Gastrocnemius medialis (tissue), 4 donors: ENCODE measurements at regions not wholly inside any gene's neighbourhood (a gene's known extent, or its start where the extent isn't known, plus 50 kb on each side); places are given as distances from the start of the nearest gene placed in this dataset.
"Not testable (repeated sequence)": the region's sequence is repeated elsewhere in the genome, so short reads cannot be mapped to it uniquely, and the experiment has no call there.

Experiments used
- ATAC-seq, 2 donors: fragments of 150-250 bp; one replicate each; pipeline ENCODE4 v1.9.1; 2016
- DNase-seq, 2 donors: peaks; one replicate each; pipeline ENCODE4 v3.0.0-alpha.2; 2019
- H3K27ac ChIP-seq, 4 donors: fragments of 200-600 bp; sonication (generic); 1 replicate in 1 of 4; 2 replicates in 3 of 4; pipeline ENCODE4 v1.5.1; 2016 to 2018; ENCODE audit warnings: mild to moderate bottlenecking in 2 of 4, moderate library complexity in 1 of 4
- H3K27me3 ChIP-seq, 3 donors: fragments of 200-600 bp; sonication (generic) in 2 of 3; 1 replicate in 1 of 3; 2 replicates in 2 of 3; pipeline versions ENCODE4 v1.5.1 to v1.6.0; 2016 to 2019; ENCODE audit warnings: mild to moderate bottlenecking in 1 of 3, moderate library complexity in 1 of 3
- H3K36me3 ChIP-seq, 2 donors: fragments of 200-600 bp; sonication (generic) in 1 of 2; one replicate each; pipeline ENCODE4 v1.5.1; 2017 to 2018
- H3K4me1 ChIP-seq, 2 donors: fragments of 200-600 bp; sonication (generic) in 1 of 2; one replicate each; pipeline ENCODE4 v1.5.1; 2016 to 2017; ENCODE audit warnings: mild to moderate bottlenecking in 2 of 2
- H3K4me3 ChIP-seq, 4 donors: fragments of 200-600 bp; sonication (generic) in 3 of 4; 1 replicate in 1 of 4; 2 replicates in 3 of 4; pipeline ENCODE4 v1.5.1; 2016 to 2019; ENCODE audit warnings: mild to moderate bottlenecking in 2 of 4
- H3K9me3 ChIP-seq, 3 donors: fragments of 200-600 bp; sonication (generic) in 2 of 3; 1 replicate in 1 of 3; 2 replicates in 2 of 3; pipeline ENCODE4 v1.5.1; 2016 to 2019
- POLR2A ChIP-seq, 2 donors: fragments of 450-650 bp; IDR thresholded peaks; one replicate each; pipeline ENCODE4 v1.6.1; 2017; ENCODE audit warnings: antibody characterized with exemption in 2 of 2, mild to moderate bottlenecking in 2 of 2, moderate library complexity in 2 of 2
- in situ Hi-C, 4 donors: fragments of 200-750 bp; cut with MboI; loops; one replicate each; pipeline versions ENCODE4 v1.15.0 to v1.8.0; 2017; ENCODE audit warnings: low sequenced_read_pairs in 4 of 4
- intact Hi-C: fragments of 100-400 bp; cut with DNase I; formaldehyde crosslinking; loops from one replicate; pipeline ENCODE4 v1.15.1; 2023; ENCODE audit warnings: low total_unique reads
- TF ChIP-seq, protein P1 (sequence below), 5 experiments: fragments of 450-650 bp in 3 of 5; fragments of 200-600 bp in 2 of 5; sonication (generic) in 2 of 5; IDR thresholded peaks in 4 of 5; conservative IDR thresholded peaks in 1 of 5; 1 replicate in 4 of 5; 2 replicates in 1 of 5; pipeline ENCODE4 v1.5.1; 2016 to 2019; ENCODE audit warnings: antibody characterized with exemption in 5 of 5, mild to moderate bottlenecking in 3 of 5, moderate library complexity in 3 of 5

DNA sequence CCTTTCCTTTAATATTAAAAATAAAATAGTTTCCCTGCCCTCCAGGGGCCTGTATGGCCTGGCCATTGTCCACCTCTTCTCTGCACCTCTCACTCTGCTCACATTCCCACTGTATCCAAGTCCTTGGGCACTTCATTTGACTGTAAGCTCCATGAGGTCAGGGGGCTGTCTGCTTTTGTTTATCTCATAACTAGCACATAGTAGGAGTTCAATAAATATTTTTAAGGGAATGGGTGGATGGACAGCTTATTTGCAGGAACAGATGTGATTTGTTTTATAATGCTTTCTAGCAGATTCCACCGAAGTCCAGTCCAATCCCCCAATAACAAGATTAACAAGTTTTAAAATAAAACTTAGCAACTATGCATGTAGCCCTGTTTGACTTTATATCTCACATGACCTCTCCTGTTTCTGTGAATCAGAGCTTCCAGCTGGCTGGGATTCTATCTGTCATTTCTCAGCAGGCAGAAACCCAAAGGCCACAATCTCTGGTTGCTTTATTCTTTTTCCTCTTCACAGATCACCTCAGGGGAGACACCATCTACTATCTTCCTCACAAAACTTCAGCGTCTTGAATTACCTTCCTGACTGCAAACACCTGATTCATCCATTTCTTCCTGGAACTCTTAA is 123.0 kb upstream of the NR2F2 start:
- Histone ChIP-seq H3K27ac (no peak overlapping the region), H3K4me3 (no peak overlapping the region), H3K9me3 (no peaks in the 10 kb centered on the region), H3K27me3 (no peaks in the 10 kb centered on the region), H3K4me1 (no peaks in the 10 kb centered on the region), H3K36me3 (no peaks in the 10 kb centered on the region)
- intact Hi-C loops: no loop called here
- ATAC-seq (no peak), DNase-seq (no peak)
- in situ Hi-C loops: no loop called here
- TF ChIP-seq POLR2A (IDR thresholded peaks at IDR 0.05): no peak

DNA sequence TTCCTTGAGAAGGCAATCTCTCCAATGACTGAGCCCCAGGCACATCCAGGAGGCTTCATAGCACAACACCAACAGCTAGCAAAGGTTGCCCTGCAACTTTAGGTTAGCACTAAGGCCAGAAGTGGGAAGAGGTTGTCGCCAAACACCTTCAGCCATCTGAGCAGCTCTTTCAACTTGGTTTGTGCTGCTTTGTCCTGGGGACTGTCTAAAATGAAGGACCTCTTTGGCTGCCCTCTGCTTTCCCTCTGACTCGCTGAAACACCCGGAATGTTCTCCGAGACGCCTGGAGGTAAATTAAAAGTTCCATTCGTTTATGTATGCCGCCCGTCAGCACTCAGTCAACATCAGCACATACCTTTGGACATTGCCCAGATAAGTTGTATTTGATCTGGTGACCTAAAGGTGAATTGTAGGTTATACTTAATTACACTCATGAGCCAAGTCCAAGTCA is 121.2 kb upstream of the NR2F2 start:
- no peak overlapping the region for H3K27ac ChIP-seq
- intact Hi-C loops: no loop called here
- DNase-seq: no peak
- no peak for ATAC-seq
- no peak for TF ChIP-seq POLR2A (IDR thresholded peaks at IDR 0.05)
- TF ChIP-seq, protein P1, sequence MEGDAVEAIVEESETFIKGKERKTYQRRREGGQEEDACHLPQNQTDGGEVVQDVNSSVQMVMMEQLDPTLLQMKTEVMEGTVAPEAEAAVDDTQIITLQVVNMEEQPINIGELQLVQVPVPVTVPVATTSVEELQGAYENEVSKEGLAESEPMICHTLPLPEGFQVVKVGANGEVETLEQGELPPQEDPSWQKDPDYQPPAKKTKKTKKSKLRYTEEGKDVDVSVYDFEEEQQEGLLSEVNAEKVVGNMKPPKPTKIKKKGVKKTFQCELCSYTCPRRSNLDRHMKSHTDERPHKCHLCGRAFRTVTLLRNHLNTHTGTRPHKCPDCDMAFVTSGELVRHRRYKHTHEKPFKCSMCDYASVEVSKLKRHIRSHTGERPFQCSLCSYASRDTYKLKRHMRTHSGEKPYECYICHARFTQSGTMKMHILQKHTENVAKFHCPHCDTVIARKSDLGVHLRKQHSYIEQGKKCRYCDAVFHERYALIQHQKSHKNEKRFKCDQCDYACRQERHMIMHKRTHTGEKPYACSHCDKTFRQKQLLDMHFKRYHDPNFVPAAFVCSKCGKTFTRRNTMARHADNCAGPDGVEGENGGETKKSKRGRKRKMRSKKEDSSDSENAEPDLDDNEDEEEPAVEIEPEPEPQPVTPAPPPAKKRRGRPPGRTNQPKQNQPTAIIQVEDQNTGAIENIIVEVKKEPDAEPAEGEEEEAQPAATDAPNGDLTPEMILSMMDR (IDR thresholded peaks at IDR 0.05 in 4 of 5, conservative IDR thresholded peaks at IDR 0.05 in 1 of 5): no peak
- H3K36me3 ChIP-seq: no peaks in the 10 kb centered on the region
- H3K4me3 ChIP-seq: no peak overlapping the region
- H3K4me1 ChIP-seq: no peaks in the 10 kb centered on the region
- in situ Hi-C loops: no loop called here
- no peaks in the 10 kb centered on the region for H3K27me3 ChIP-seq
- no peaks in the 10 kb centered on the region for H3K9me3 ChIP-seq

DNA sequence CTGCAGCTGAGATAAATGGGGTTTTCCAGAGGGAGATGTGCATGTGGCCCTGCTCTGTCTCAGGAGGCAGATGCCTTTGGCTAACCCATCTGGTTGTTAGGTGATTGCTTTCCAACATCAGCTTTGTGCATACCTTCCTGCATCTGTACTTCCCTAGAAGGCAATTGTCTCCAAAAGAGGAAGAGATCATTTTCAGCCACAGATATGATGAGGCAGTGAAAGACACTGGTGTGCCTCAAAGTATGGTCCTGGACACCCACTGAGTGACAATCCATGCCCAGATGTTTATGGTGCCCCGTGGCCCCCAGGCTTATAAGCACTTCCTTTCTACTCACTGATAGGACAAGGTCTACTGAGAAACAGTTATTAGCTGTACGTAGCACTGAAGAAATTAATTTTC is 117.5 kb upstream of the NR2F2 start:
- in situ Hi-C loops (no loop called here), intact Hi-C loops (no loop called here)
- TF ChIP-seq POLR2A (IDR thresholded peaks at IDR 0.05): no peak
- TF ChIP-seq, protein P1 (IDR thresholded peaks at IDR 0.05 in 4 of 5, conservative IDR thresholded peaks at IDR 0.05 in 1 of 5): no peak
- Histone ChIP-seq H3K9me3 (no peaks in the 10 kb centered on the region), H3K36me3 (no peaks in the 10 kb centered on the region), H3K4me1 (no peaks in the 10 kb centered on the region), H3K27ac (no peak overlapping the region), H3K4me3 (no peak overlapping the region), H3K27me3 (no peaks in the 10 kb centered on the region)
- no peak for ATAC-seq
- no peak for DNase-seq

DNA sequence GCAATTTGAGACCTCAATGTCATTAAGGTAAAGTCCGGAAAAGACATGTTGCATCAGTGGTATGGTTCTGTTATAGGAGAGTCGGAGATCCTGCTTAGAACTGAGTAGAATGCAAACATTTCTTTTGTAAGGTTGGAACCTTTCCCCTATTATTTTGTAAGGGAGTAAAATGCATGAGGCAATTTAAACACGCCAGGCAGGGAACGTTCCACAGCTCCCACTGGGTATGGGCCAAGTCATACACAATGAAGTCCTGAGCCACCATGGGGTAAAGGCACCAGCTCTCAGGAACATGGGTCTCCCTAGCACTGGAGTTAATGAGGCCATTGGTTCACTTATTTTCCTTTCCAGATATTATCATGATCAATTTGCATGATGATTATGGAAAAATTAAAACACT is 116.6 kb upstream of the NR2F2 start:
- no peaks in the 10 kb centered on the region for H3K9me3 ChIP-seq
- DNase-seq: no peak
- intact Hi-C loops: no loop called here
- no peak overlapping the region for H3K4me3 ChIP-seq
- H3K27ac ChIP-seq: no peak overlapping the region
- no peaks in the 10 kb centered on the region for H3K27me3 ChIP-seq
- no peaks in the 10 kb centered on the region for H3K36me3 ChIP-seq
- ATAC-seq: no peak
- in situ Hi-C loops: no loop called here
- TF ChIP-seq POLR2A (IDR thresholded peaks at IDR 0.05): no peak
- TF ChIP-seq, protein P1 (IDR thresholded peaks at IDR 0.05 in 4 of 5, conservative IDR thresholded peaks at IDR 0.05 in 1 of 5): no peak
- no peaks in the 10 kb centered on the region for H3K4me1 ChIP-seq

DNA sequence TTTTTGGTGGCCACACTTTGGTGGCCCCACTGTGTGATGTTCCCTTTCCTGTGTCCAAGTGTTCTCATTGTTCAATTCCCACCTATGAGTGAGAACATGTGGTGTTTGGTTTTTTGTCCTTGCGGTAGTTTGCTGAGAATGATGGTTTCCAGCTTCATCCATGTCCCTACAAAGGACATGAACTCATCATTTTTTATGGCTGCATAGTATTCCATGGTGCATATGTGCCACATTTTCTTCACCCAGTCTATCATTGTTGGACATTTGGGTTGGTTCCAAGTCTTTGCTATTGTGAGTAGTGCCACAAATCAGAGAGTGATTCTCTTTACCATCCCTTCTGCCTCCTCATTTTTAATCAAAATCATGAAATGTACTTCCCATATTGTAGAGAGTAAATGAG is 114.0 kb upstream of the NR2F2 start:
- ATAC-seq, H3K4me3 ChIP-seq, intact Hi-C loops, H3K4me1 ChIP-seq, H3K36me3 ChIP-seq, H3K9me3 ChIP-seq, in situ Hi-C loops, H3K27ac ChIP-seq, DNase-seq, H3K27me3 ChIP-seq: not testable (repeated sequence)

DNA sequence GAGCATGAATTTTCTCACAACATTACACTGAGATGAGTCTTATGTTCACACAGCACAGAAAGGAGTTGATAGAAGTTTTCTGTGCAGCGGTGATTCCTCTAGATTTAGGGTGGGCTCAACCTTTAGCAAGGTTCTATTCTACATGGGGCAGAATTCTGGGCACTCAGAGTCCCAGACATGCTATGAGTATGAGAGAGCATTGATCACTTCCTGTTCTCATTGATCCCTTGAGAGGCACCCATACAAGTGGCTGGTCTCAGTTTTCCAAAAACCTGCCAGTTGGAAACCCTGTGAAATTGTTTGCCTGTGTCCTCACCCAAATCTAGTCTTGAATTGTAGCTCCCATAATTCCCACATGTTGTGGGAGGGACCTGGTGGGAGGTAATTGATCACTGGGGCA is 112.5 kb upstream of the NR2F2 start:
- intact Hi-C loops (no loop called here), in situ Hi-C loops (no loop called here)
- TF ChIP-seq, protein P1 (IDR thresholded peaks at IDR 0.05 in 4 of 5, conservative IDR thresholded peaks at IDR 0.05 in 1 of 5): no peak
- TF ChIP-seq POLR2A (IDR thresholded peaks at IDR 0.05): no peak
- DNase-seq (no peak), ATAC-seq (no peak)
- Histone ChIP-seq H3K4me1 (no peaks in the 10 kb centered on the region), H3K9me3 (no peaks in the 10 kb centered on the region), H3K36me3 (no peaks in the 10 kb centered on the region), H3K4me3 (no peak overlapping the region), H3K27ac (no peak overlapping the region), H3K27me3 (no peaks in the 10 kb centered on the region)
